ENCODE measurements at regions not wholly inside any gene's neighbourhood (a gene's known extent, or its start where the extent isn't known, plus 50 kb on each side); places are given as distances from the start of the nearest gene placed in this dataset.

- no peak for DNase-seq
Measured at GRCh38 chr2:129710670-129711495, 268.6 kb upstream of the RAB6C start.

- no peak for DNase-seq
Measured at GRCh38 chr2:129711816-129712675, 267.4 kb upstream of the RAB6C start.

GRCh38 chr2:129712676-129712985 lies 266.8 kb upstream of the RAB6C start:
- no peak for DNase-seq

DNA sequence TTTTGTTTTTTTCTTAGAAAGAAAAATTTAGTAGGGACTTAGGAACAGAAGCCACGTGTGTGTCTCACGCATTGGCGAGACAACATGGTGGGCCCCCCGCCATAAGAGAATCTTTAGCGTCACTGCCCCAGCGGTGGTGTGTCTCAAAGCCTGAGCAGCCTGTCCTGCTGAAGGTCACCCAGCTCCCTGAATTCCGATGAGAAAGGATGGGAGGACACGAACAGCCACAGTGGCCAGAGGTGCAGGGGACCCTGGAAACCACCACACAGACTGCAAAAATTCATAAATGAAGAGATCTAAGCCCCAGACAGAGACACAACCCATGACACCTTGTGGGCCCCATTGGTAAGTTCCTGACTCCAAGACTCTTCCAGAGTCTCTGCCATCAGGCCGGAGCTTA lies 266.1 kb upstream of the RAB6C start:
- no peak for DNase-seq

DNA sequence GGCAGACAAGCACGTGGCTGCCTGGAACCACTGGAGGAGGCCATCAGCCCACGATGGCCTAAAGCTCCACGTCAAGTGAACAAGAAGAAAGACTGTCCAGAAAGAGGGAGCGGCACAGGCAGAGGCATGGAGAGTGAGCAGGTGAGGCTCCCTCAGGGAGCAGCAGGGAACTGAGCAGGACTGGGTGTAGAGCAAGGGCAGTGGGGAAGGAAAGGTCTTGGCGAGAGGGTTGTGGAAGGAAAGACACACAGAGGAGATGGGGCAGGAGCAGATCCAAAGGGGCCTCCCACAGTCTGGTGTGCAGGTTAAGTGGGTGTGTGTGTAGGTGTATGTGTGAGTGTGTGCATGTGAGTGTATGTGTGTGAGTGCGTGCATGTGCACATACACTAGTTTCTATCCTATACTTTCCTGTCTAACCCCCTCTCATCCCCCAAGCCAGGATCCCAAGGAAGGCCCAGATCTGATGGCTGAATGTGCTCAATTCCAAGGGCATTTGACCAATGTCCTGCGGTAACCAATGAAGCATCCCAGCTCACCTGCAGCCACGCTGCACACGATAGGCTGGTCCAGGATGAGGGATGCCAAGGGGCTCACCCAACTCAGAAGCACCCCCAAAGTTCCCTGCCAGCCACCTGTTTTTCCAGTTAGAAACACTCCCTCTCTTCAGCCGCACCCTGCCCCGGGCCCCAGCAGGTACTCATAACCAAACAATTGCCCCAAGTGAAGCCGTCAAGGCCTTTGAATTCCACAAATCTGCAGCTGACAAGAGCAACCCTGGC lies 262.5 kb upstream of the RAB6C start:
- no peak for DNase-seq

DNA sequence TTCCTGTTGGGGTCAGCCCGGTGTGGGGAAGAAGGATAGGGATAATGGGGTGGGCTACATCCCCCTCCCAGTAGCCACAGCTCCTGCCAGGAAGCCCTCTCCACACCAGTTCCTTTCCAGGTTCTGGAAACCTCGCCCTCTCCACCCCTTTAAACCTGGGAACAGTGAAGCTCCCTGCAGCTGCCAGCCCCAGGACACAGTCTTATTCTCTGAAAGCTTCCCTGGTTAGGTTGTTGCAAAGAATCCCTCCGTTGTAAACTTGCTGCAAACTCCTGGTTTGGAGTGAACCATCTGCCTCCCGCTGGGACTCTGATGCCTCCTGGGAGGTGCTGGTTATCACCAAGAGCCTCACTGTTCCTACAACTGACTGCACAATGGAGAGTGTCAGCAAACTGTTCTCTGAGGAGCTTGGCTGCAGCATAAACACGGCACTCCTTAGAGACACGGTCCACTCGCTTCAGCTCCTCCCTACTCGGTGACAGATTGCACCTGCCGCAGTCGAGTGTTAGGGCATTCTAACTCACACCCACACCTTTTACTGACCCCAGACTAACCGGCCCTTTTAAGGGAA lies 261.8 kb upstream of the RAB6C start:
- DNase-seq, result no peak

DNA sequence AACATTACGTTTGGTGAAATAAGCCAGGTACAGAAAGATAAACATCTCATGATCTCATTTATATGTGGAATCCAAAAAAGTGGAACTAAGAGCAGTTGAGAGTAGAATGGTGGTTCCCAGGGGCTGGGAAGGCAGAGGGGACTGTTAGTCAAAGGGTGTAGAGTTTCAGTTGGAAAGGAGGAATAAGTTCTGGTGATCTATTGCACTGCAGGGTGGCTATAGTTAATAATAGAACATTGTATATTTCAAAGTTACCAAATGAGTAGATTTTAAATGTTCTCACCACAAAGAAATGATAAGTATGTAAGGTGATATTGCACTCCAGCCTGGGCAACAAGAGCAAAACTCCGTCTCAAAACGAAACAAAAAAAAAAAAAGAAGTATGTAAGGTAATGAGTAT lies 260.1 kb upstream of the RAB6C start:
- DNase-seq, result no peak

GRCh38 chr2:129720360-129720759 lies 259.1 kb upstream of the RAB6C start:
- no peak for DNase-seq

GRCh38 chr2:129720761-129721160 lies 258.7 kb upstream of the RAB6C start:
- DNase-seq, result no peak

GRCh38 chr2:129721236-129721635 lies 258.2 kb upstream of the RAB6C start:
- DNase-seq, result no peak

DNA sequence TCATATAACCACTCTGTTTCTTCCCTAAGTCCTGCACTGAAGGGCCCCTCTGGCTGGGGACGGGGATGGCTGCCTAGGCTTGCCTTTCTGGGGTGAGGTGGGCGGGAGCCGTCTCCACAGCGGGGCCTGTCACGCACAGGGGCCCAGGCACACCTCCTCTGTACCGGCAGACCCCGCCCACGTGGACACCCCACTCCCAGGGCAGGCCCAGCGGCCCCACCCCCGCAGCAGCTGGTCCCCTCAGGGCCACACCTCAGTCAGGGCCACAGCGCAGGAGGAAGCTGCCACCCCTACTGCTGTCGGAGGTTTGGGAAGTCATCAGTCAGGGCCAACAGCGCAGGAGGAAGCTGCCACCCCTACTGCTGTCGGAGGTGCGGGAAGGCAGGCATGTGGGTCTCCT lies 257.6 kb upstream of the RAB6C start:
- no peak for DNase-seq

- no peak for DNase-seq
Measured at GRCh38 chr2:129722306-129723019, 257.0 kb upstream of the RAB6C start.

GRCh38 chr2:129723277-129724020 lies 256.0 kb upstream of the RAB6C start:
- DNase-seq, result no peak

DNA sequence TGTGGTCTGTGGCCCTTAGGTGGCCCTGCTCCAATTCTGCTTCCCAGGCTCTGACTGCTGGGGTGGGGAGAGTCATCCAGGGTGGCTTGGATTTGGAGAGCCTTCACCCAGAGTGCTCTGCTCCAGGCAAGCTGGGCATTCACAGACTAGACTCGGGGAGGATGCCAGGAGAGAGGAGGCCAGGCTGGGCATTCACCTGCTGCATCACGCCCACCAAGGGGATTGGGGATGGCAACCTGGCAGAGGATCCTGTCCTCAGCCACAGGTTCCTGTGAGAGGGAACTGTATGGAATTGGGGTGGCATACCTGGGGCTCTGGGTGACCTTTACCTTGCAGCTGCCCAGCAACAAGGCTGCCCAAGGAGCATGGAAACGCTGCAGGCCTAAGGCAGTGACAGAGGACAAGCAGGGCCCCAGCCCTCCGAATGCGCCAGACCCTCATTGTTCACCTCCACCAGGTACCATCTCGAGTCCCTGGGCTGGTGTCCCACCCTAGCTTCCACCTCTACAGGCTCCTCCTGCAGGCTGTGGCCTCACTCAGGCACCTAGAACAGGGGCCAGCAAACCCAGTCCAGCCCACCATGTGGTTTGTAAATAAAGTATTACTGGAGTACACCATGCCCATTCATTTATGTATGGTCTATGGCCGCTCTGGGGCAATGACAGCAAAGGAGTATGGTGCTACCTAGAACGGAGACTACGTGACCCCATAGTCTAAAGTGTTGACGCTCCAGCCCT lies 255.3 kb upstream of the RAB6C start:
- no peak for DNase-seq

- DNase-seq, result no peak
Measured at GRCh38 chr2:129726216-129726615, 253.2 kb upstream of the RAB6C start.

GRCh38 chr2:129727286-129727685 lies 252.2 kb upstream of the RAB6C start:
- DNase-seq, result no peak

DNA sequence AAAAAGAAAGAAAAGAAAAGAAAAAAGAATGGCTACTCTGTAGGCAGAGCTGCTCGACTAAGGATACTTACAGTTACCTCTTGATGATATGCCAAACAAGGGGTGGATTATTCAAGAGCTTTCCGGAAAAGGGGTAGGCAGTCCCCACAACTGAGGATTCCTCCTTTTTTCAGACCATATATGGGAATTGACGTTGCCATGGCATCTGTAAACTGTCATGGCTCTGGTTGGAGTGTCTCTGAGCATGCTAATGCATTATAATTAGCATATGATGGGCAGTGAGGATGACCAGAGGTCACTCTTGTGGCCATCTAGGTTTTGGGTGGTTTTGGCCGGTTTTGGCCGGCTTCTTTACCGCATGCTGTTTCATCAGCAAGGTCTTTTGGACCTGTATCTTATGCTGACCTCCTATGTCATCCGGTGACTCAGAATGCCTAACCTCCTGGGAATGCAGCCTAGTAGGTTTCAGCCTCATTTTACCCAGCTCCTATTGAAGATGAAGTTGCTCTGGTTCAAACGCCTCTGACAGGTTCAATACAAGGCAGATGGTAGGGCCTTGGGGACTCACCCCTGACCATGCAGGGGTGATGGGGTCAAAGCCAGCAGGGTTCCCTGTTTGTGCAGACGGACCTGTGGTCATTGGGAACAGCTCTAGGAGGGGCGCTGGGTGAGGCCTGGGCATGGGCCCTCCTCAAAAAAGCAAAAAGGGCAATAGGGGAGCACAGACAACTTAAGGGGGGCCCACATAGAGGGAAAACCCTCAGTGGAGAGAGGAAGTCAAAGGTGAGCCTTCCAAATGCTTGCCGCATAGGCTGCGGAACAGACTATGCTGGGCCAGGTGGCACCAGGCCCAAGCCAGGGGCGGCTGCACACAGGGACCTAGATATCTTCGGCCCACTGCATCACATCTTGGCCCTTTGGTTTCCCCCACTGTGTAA lies 251.2 kb upstream of the RAB6C start:
- DNase-seq, result no peak

GRCh38 chr2:129729011-129729410 lies 250.5 kb upstream of the RAB6C start:
- DNase-seq, result no peak

GRCh38 chr2:129729646-129730045 lies 249.8 kb upstream of the RAB6C start:
- DNase-seq, result no peak

DNA sequence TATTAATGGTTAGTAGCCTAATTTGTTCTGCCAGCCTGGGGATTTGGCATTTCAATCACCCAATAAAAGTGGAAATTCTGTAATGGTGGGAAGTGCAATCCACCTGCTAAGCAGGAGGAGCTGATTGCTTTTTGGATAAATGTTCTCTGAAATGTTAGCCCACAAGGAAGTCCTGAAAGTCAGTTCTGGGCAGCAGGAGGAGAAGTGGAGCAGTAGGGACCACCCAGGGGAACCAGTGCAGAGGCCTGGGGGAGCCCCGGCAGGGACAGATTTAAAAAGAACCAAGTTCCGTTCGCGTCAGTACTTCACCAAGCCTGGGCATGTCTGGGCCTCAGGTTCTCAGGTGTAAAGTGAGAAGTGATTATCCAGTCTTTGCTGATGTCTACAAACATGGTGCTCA lies 248.5 kb upstream of the RAB6C start:
- no peak for DNase-seq
